GM21576 (cell line): ENCODE measurements at regions not wholly inside any gene's neighbourhood (a gene's known extent, or its start where the extent isn't known, plus 50 kb on each side); places are given as distances from the start of the nearest gene placed in this dataset.

Experiments used
- ATAC-seq: cut with Tn5 transposase; IDR thresholded peaks from one replicate; pipeline ENCODE4 v1.9.1; 2021; ENCODE audit warnings: mild to moderate bottlenecking, moderate library complexity; ENCODE audit not compliant: unreplicated experiment

- ATAC-seq, result no peak
These were observed 53.4 kb upstream of the KLF12 start for GRCh38 chr13:74187564-74187963.

DNA sequence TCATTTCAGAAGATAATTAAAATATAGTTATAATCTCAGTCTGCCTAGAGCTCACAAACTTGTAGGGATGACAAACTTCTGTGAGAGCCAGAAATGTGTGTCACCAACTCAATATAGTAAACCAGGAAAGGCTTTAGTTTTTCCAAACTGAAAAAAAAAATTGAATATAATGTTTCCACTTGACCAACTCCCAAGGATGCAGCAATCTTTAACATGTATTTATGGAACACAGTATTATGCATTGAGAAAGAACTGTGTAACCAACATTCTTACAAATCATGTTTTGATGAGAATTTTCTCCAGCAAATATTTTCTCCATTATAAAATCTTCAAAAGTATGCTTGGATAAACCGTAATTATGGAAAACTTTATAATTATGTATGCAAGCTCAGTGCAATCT is 50.1 kb upstream of the KLF12 start:
- no peak for ATAC-seq
